ENCODE measurements at regions not wholly inside any gene's neighbourhood (a gene's known extent, or its start where the extent isn't known, plus 50 kb on each side); places are given as distances from the start of the nearest gene placed in this dataset.

DNA sequence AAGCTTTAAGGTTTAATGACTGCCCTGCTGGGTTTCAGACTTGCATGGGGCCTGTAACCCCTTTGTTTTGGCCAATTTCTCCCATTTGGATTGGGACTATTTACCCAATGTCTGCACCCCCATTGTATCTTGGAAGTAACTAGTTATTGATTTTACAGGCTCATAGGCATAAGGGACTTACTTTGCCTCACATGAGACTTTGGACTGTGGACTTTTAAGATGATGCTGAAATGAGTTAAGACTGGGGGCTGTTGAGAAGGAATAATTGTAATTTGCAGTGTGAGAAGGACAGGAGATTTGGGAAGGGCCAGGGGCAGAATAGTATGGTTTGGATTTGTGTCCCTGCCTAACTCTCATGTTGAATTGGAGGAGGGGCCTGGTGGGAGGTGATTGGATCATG is 260.7 kb downstream of the SNCA start:
- Mint-ChIP-seq H3K36me3 (ENCODE audit: insufficient read depth in 1 of 3, low read depth in 3 of 3) (no peaks in the 10 kb centered on the region; a peak in 3 of 7 replicates), H3K27ac (no peak overlapping the region), H3K4me1 (peaks cover 6% of the 10 kb centered on the region in 2 experiments), H3K27me3 (ENCODE audit: low read depth) (no peaks in the 10 kb centered on the region), H3K4me3 (no peak overlapping the region), H3K9me3 (peaks cover 0 to 5% of the 10 kb centered on the region in 2 experiments; a peak in 3 of 5 replicates)
- H2AK5ac ChIP-seq (ENCODE audit: insufficient read length, low read length), result no peak overlapping the region
- no peak overlapping the region for H3K56ac ChIP-seq (ENCODE audit: insufficient read length, low read depth, low read length)
- no peak overlapping the region for H2BK15ac ChIP-seq (ENCODE audit: low read depth, low read length)
- no peaks in the 10 kb centered on the region for H3K79me1 ChIP-seq (ENCODE audit: insufficient read depth, low read depth, low read length, poor library complexity, severe bottlenecking)
- H4K20me1 ChIP-seq (ENCODE audit: control insufficient read depth, insufficient read depth, insufficient read length), result no peaks in the 10 kb centered on the region
- H3K23ac ChIP-seq (ENCODE audit: insufficient read length, low read depth, low read length), result no peak overlapping the region
- no peak overlapping the region for H3K4me2 ChIP-seq (ENCODE audit: insufficient read depth, insufficient read length, low read length)
- H3T11ph ChIP-seq (ENCODE audit: low read length), result no peak overlapping the region
- H4K5ac ChIP-seq (ENCODE audit: insufficient read length, low read depth, low read length), result no peak overlapping the region
- H2BK5ac ChIP-seq (ENCODE audit: insufficient read length, low read length), result no peak overlapping the region
- no peak overlapping the region for H3K18ac ChIP-seq (ENCODE audit: insufficient read length, low read depth, low read length)
- no peak overlapping the region for H2BK12ac ChIP-seq (ENCODE audit: insufficient read length, low read depth, low read length)
- no peaks in the 10 kb centered on the region for H3K27me3 ChIP-seq (ENCODE audit: insufficient read depth, low read length)
- H3K23me2 ChIP-seq (ENCODE audit: insufficient read length, low read depth, low read length, poor library complexity, severe bottlenecking), result no peaks in the 10 kb centered on the region
- no peak overlapping the region for H3K9ac ChIP-seq (ENCODE audit: extremely low read depth, insufficient read length, low read length)
- TF ChIP-seq, protein P1, sequence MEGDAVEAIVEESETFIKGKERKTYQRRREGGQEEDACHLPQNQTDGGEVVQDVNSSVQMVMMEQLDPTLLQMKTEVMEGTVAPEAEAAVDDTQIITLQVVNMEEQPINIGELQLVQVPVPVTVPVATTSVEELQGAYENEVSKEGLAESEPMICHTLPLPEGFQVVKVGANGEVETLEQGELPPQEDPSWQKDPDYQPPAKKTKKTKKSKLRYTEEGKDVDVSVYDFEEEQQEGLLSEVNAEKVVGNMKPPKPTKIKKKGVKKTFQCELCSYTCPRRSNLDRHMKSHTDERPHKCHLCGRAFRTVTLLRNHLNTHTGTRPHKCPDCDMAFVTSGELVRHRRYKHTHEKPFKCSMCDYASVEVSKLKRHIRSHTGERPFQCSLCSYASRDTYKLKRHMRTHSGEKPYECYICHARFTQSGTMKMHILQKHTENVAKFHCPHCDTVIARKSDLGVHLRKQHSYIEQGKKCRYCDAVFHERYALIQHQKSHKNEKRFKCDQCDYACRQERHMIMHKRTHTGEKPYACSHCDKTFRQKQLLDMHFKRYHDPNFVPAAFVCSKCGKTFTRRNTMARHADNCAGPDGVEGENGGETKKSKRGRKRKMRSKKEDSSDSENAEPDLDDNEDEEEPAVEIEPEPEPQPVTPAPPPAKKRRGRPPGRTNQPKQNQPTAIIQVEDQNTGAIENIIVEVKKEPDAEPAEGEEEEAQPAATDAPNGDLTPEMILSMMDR (conservative IDR thresholded peaks at IDR 0.05), result no peak
- no peak overlapping the region for H2BK20ac ChIP-seq (ENCODE audit: low read depth, low read length, poor library complexity, severe bottlenecking)
- H3K14ac ChIP-seq (ENCODE audit: insufficient read depth, low read length), result no peak overlapping the region
- no peak overlapping the region for H4K8ac ChIP-seq (replicated peaks; ENCODE audit: insufficient read length, low read depth, low read length)
- H3K4ac ChIP-seq (ENCODE audit: low read depth, low read length), result no peak overlapping the region
- no peak overlapping the region for H3K27ac ChIP-seq (ENCODE audit: insufficient read length, low read depth, low read length)
- H2BK120ac ChIP-seq (ENCODE audit: low read depth, low read length, poor library complexity, severe bottlenecking), result no peak overlapping the region
- DNase-seq, result no peak
- H4K91ac ChIP-seq (ENCODE audit: insufficient read length, low read depth, low read length), result no peak overlapping the region
- no peaks in the 10 kb centered on the region for H3K79me2 ChIP-seq (ENCODE audit: insufficient read depth, low read length)
- no peaks in the 10 kb centered on the region for H3K9me3 ChIP-seq (ENCODE audit: control insufficient read depth, low read depth, low read length)
- H2AFZ ChIP-seq (ENCODE audit: low read length), result no peak overlapping the region
- H3K4me1 ChIP-seq (ENCODE audit: insufficient read depth, low read length), result no peaks in the 10 kb centered on the region

Measured in H9 (cell line).